CD14-positive monocyte (primary cell): ENCODE measurements at regions not wholly inside any gene's neighbourhood (a gene's known extent, or its start where the extent isn't known, plus 50 kb on each side); places are given as distances from the start of the nearest gene placed in this dataset.

Experiments used
- DNase-seq, 3 donors: peaks; one replicate each; pipeline ENCODE4 v3.0.0-alpha.2; 2011 to 2022
- H2AFZ ChIP-seq: 2 replicates; pipeline ENCODE4 v1.6.0; 2012; ENCODE audit warnings: mild to moderate bottlenecking, low read depth, low read length, inconsistent platforms; ENCODE audit not compliant: insufficient read depth, poor library complexity, severe bottlenecking
- H3K27ac ChIP-seq, 2 donors: 1 replicate in 1 of 2; 2 replicates in 1 of 2; pipeline ENCODE4 v1.5.1; 2012 to 2013; ENCODE audit warnings: low read length in 2 of 2, control low read depth in 1 of 2, inconsistent platforms in 1 of 2, low read depth in 1 of 2, mild to moderate bottlenecking in 1 of 2
- H3K27me3 ChIP-seq, 2 donors: one replicate each; pipeline versions ENCODE4 v1.6.0 to v1.6.1; 2011 to 2013; ENCODE audit warnings: low read length in 2 of 2; ENCODE audit not compliant: control insufficient read depth in 2 of 2, insufficient read depth in 2 of 2
- H3K36me3 ChIP-seq, 2 donors: replicated peaks in 1 of 2; 1 replicate in 1 of 2; 2 replicates in 1 of 2; pipeline versions ENCODE4 v1.5.1 to v1.6.1; 2012 to 2013; ENCODE audit warnings: low read length in 2 of 2, control low read depth in 1 of 2, inconsistent platforms in 1 of 2, mild to moderate bottlenecking in 1 of 2; ENCODE audit not compliant: insufficient read depth in 2 of 2, control insufficient read depth in 1 of 2
- H3K4me1 ChIP-seq, 2 donors: 1 replicate in 1 of 2; 2 replicates in 1 of 2; pipeline versions ENCODE4 v1.5.1 to v1.6.1; 2012 to 2013; ENCODE audit warnings: low read length in 2 of 2, control low read depth in 1 of 2, inconsistent platforms in 1 of 2, mild to moderate bottlenecking in 1 of 2, moderate library complexity in 1 of 2; ENCODE audit not compliant: insufficient read depth in 2 of 2, control insufficient read depth in 1 of 2
- H3K4me2 ChIP-seq: replicated peaks from 2 replicates; pipeline ENCODE3; 2012; ENCODE audit warnings: low read length, moderate library complexity, mild to moderate bottlenecking; ENCODE audit not compliant: poor library complexity, severe bottlenecking; ENCODE audit errors: extremely low read depth
- H3K4me3 ChIP-seq, 3 experiments: fragments of 200-600 bp in 1 of 3; sonication (generic) in 1 of 3; replicated peaks in 1 of 3; 1 replicate in 2 of 3; 2 replicates in 1 of 3; pipeline ENCODE4 v1.5.1; 2011 to 2013; ENCODE audit warnings: low read length in 3 of 3, mild to moderate bottlenecking in 3 of 3, control low read depth in 2 of 3, low read depth in 2 of 3, inconsistent platforms in 1 of 3, moderate library complexity in 1 of 3
- H3K79me2 ChIP-seq: 2 replicates; pipeline ENCODE4 v1.6.0; 2012; ENCODE audit warnings: mild to moderate bottlenecking, control low read depth, inconsistent platforms, low read length, moderate library complexity; ENCODE audit not compliant: insufficient read depth
- H3K9ac ChIP-seq: 2 replicates; pipeline ENCODE4 v1.6.0; 2017; ENCODE audit warnings: low read length, mild to moderate bottlenecking; ENCODE audit not compliant: insufficient read depth, poor library complexity, severe bottlenecking
- H3K9me3 ChIP-seq, 2 donors: replicated peaks in 1 of 2; 1 replicate in 1 of 2; 2 replicates in 1 of 2; pipeline versions ENCODE4 v1.5.1 to v1.6.1; 2012 to 2013; ENCODE audit warnings: low read length in 2 of 2, control low read depth in 1 of 2; ENCODE audit not compliant: control insufficient read depth in 1 of 2, insufficient read depth in 1 of 2
- H4K20me1 ChIP-seq: 2 replicates; pipeline ENCODE4 v1.6.0; 2012; ENCODE audit warnings: mild to moderate bottlenecking, low read length, control low read depth, moderate library complexity; ENCODE audit not compliant: insufficient read depth
- H3K27ac Mint-ChIP-seq, 7 donors: one replicate each; pipeline ENCODE4 v1.8.0; 2020; ENCODE audit warnings: mild to moderate bottlenecking in 7 of 7, mixed read lengths in 7 of 7, moderate library complexity in 6 of 7, inconsistent platforms in 2 of 7
- H3K27me3 Mint-ChIP-seq, 3 donors: one replicate each; pipeline ENCODE4 v1.8.0; 2021 to 2022; ENCODE audit warnings: low read depth in 3 of 3, mild to moderate bottlenecking in 3 of 3, mixed read lengths in 3 of 3, moderate library complexity in 3 of 3, inconsistent platforms in 1 of 3
- H3K36me3 Mint-ChIP-seq, 2 donors: one replicate each; pipeline ENCODE4 v1.8.0; 2020; ENCODE audit warnings: mixed read lengths in 2 of 2, inconsistent platforms in 1 of 2, mild to moderate bottlenecking in 1 of 2
- H3K4me1 Mint-ChIP-seq: one replicate; pipeline ENCODE4 v1.8.0; 2020; ENCODE audit warnings: mild to moderate bottlenecking, mixed read lengths
- H3K4me3 Mint-ChIP-seq, 2 donors: one replicate each; pipeline ENCODE4 v1.8.0; 2020; ENCODE audit warnings: mild to moderate bottlenecking in 2 of 2, mixed read lengths in 2 of 2, moderate library complexity in 1 of 2
- H3K9me3 Mint-ChIP-seq, 7 donors: one replicate each; pipeline ENCODE4 v1.8.0; 2020 to 2022; ENCODE audit warnings: mixed read lengths in 7 of 7, mild to moderate bottlenecking in 6 of 7, moderate library complexity in 6 of 7, inconsistent platforms in 2 of 7
- CTCF ChIP-seq: fragments of 200-600 bp; IDR thresholded peaks from one replicate; pipeline ENCODE4 v1.8.0; 2022; ENCODE audit warnings: antibody characterized with exemption, mild to moderate bottlenecking
- WGBS: methylation state at CpG from one replicate; pipeline ENCODE4 v1.1.5; 2013; ENCODE audit warnings: missing lambda C conversion rate; ENCODE audit not compliant: insufficient coverage; 5-methylcytosine and 5-hydroxymethylcytosine counted together
- intact Hi-C, 2 donors: fragments of 100-400 bp; cut with micrococcal nuclease; formaldehyde crosslinking; loops; one replicate each; pipeline versions ENCODE4 v1.15.0 to v1.15.1; 2023

- Mint-ChIP-seq H3K27me3 (no peaks in the 10 kb centered on the region), H3K27ac (no peak overlapping the region), H3K9me3 (peaks cover 0 to 4% (median 0%) of the 10 kb centered on the region in 7 donors), H3K4me1 (no peaks in the 10 kb centered on the region), H3K4me3 (no peak overlapping the region), H3K36me3 (no peaks in the 10 kb centered on the region)
- WGBS = 92% methylated on average over 3 of the region's 6 CpGs
- Histone ChIP-seq H3K9me3 (no peaks in the 10 kb centered on the region), H3K9ac (no peak overlapping the region), H3K4me2 (no peak overlapping the region), H2AFZ (no peak overlapping the region), H3K27ac (no peak overlapping the region), H3K79me2 (no peaks in the 10 kb centered on the region), H3K4me3 (no peak overlapping the region), H3K4me1 (no peaks in the 10 kb centered on the region), H3K36me3 (no peaks in the 10 kb centered on the region), H4K20me1 (no peaks in the 10 kb centered on the region), H3K27me3 (no peaks in the 10 kb centered on the region)
- no peak for TF ChIP-seq CTCF
- DNase-seq = no peak
- intact Hi-C loops = no loop called here
Measured at GRCh38 chr13:76314495-76314894, 571.7 kb downstream of the KCTD12 start.

- H3K9me3 ChIP-seq = no peaks in the 10 kb centered on the region
- H3K4me1 Mint-ChIP-seq = no peaks in the 10 kb centered on the region
- H3K27ac Mint-ChIP-seq = no peak overlapping the region
- no peak for DNase-seq
- no peaks in the 10 kb centered on the region for H4K20me1 ChIP-seq
- TF ChIP-seq CTCF = no peak
- H3K27ac ChIP-seq = no peak overlapping the region
- H3K9ac ChIP-seq = no peak overlapping the region
- H3K4me3 Mint-ChIP-seq = no peak overlapping the region
- H2AFZ ChIP-seq = no peak overlapping the region
- no peaks in the 10 kb centered on the region for H3K36me3 Mint-ChIP-seq
- H3K4me3 ChIP-seq = no peak overlapping the region
- H3K27me3 Mint-ChIP-seq = no peaks in the 10 kb centered on the region
- peaks cover 0 to 2% (median 0%) of the 10 kb centered on the region in 7 donors for H3K9me3 Mint-ChIP-seq
- H3K36me3 ChIP-seq = no peaks in the 10 kb centered on the region
- intact Hi-C loops = no loop called here
- no peaks in the 10 kb centered on the region for H3K4me1 ChIP-seq
- WGBS = 92% methylated on average over 2 of the region's 4 CpGs
- H3K4me2 ChIP-seq = no peak overlapping the region
- no peaks in the 10 kb centered on the region for H3K27me3 ChIP-seq
- no peaks in the 10 kb centered on the region for H3K79me2 ChIP-seq
Measured at GRCh38 chr13:76307142-76307541, 579.1 kb downstream of the KCTD12 start.
